OCI-LY1 (cell line): ENCODE measurements at regions not wholly inside any gene's neighbourhood (a gene's known extent, or its start where the extent isn't known, plus 50 kb on each side); places are given as distances from the start of the nearest gene placed in this dataset.

Experiments
- H2AFZ ChIP-seq: fragments of 200-600 bp; sonication (generic), shearing (Covaris generic); 2 replicates; pipeline ENCODE4 v1.6.0; 2014; ENCODE audit warnings: antibody characterized with exemption, mild to moderate bottlenecking, low read length
- H3F3A ChIP-seq: fragments of 200-600 bp; sonication (generic), shearing (Covaris generic); 2 replicates; pipeline ENCODE4 v1.6.0; 2014; ENCODE audit warnings: mild to moderate bottlenecking, antibody characterized with exemption, low read length, moderate library complexity; ENCODE audit not compliant: insufficient read depth
- H3K27ac ChIP-seq: fragments of 200-600 bp; sonication (generic); 2 replicates; pipeline ENCODE4 v1.5.1; 2014; ENCODE audit warnings: low read length, mixed run types, mild to moderate bottlenecking, low read depth; ENCODE audit not compliant: poor library complexity, severe bottlenecking
- H3K27me3 ChIP-seq: fragments of 200-600 bp; sonication (generic); 2 replicates; pipeline ENCODE4 v1.6.0; 2014; ENCODE audit warnings: antibody characterized with exemption, mild to moderate bottlenecking, low read length, moderate library complexity; ENCODE audit not compliant: insufficient read depth
- H3K36me3 ChIP-seq: fragments of 200-600 bp; sonication (generic); 2 replicates; pipeline ENCODE4 v1.6.1; 2014; ENCODE audit warnings: mild to moderate bottlenecking, antibody characterized with exemption, low read length, moderate library complexity, mixed read lengths; ENCODE audit not compliant: insufficient read depth
- H3K4me1 ChIP-seq: fragments of 200-600 bp; sonication (generic); 2 replicates; pipeline ENCODE4 v1.5.1; 2014; ENCODE audit warnings: mild to moderate bottlenecking, low read length, moderate library complexity; ENCODE audit not compliant: insufficient read depth, severe bottlenecking
- H3K4me2 ChIP-seq: fragments of 200-600 bp; sonication (generic), shearing (Covaris generic); 2 replicates; pipeline ENCODE4 v1.6.1; 2014; ENCODE audit warnings: low read length
- H3K4me3 ChIP-seq: fragments of 200-600 bp; sonication (generic); 2 replicates; pipeline ENCODE4 v1.5.1; 2014; ENCODE audit warnings: low read length, low read depth, mild to moderate bottlenecking, mixed read lengths; ENCODE audit not compliant: poor library complexity, severe bottlenecking
- H3K79me2 ChIP-seq: fragments of 200-600 bp; shearing (Covaris generic); 2 replicates; pipeline ENCODE4 v1.6.1; 2016; ENCODE audit warnings: mixed run types, low read length, mixed read lengths; ENCODE audit not compliant: insufficient read depth
- H3K9ac ChIP-seq: fragments of 200-600 bp; sonication (generic), shearing (Covaris generic); 2 replicates; pipeline ENCODE4 v1.6.1; 2014; ENCODE audit warnings: mild to moderate bottlenecking, low read length, mixed read lengths
- H3K9me2 ChIP-seq: fragments of 200-600 bp; sonication (generic), shearing (Covaris generic); 2 replicates; pipeline ENCODE4 v1.6.1; 2014; ENCODE audit warnings: low read depth, mild to moderate bottlenecking, low read length, mixed read lengths
- H3K9me3 ChIP-seq: fragments of 200-600 bp; shearing (Covaris generic); 2 replicates; pipeline ENCODE4 v1.6.1; 2014; ENCODE audit warnings: low read length, mixed read lengths
- H4K20me1 ChIP-seq: fragments of 200-600 bp; sonication (generic), shearing (Covaris generic); 2 replicates; pipeline ENCODE4 v1.6.0; 2016; ENCODE audit warnings: mild to moderate bottlenecking, low read length; ENCODE audit not compliant: insufficient read depth
- EZH2 ChIP-seq: fragments of 200-600 bp; sonication (generic), shearing (Covaris generic); IDR thresholded peaks from 2 replicates; pipeline ENCODE4 v1.8.0; 2017; ENCODE audit warnings: borderline replicate concordance, mixed run types, mild to moderate bottlenecking, antibody characterized with exemption, low read length, moderate library complexity, mixed read lengths
- TF ChIP-seq, protein P1 (sequence below): fragments of 200-600 bp; sonication (generic), shearing (Covaris generic); IDR thresholded peaks from 2 replicates; pipeline ENCODE4 v1.5.1; 2017; ENCODE audit warnings: mild to moderate bottlenecking, antibody characterized with exemption, low read length, moderate library complexity, mixed read lengths

DNA sequence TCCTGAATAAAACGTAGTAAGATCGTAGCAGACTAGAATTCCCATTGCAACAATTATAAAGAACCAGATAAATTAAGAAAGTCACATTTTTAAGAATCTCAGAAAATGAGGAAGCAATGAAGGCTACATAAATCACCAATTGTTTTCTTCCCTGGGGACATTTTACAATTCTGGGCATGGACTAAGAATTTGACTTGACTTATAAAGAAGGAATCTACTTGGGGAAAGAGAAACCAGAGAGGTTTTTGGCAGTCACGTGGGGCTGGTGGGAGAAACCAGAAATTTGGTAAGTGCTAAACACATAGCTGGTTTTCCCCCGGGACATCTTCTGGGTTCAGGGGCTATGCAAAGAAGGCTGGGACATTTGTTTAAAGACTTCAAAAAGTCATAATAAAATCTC lies 109.8 kb upstream of the IL6 start:
- H4K20me1 ChIP-seq: no peaks in the 10 kb centered on the region
- no peak overlapping the region for H2AFZ ChIP-seq
- H3K27me3 ChIP-seq: no peaks in the 10 kb centered on the region
- no peaks in the 10 kb centered on the region for H3F3A ChIP-seq
- H3K9me2 ChIP-seq: no peaks in the 10 kb centered on the region
- peaks cover 11% of the 10 kb centered on the region for H3K9me3 ChIP-seq
- H3K9ac ChIP-seq: no peak overlapping the region
- no peaks in the 10 kb centered on the region for H3K79me2 ChIP-seq
- no peak overlapping the region for H3K27ac ChIP-seq
- no peaks in the 10 kb centered on the region for H3K4me1 ChIP-seq
- H3K4me2 ChIP-seq: no peak overlapping the region
- no peaks in the 10 kb centered on the region for H3K36me3 ChIP-seq
- TF ChIP-seq, protein P1, sequence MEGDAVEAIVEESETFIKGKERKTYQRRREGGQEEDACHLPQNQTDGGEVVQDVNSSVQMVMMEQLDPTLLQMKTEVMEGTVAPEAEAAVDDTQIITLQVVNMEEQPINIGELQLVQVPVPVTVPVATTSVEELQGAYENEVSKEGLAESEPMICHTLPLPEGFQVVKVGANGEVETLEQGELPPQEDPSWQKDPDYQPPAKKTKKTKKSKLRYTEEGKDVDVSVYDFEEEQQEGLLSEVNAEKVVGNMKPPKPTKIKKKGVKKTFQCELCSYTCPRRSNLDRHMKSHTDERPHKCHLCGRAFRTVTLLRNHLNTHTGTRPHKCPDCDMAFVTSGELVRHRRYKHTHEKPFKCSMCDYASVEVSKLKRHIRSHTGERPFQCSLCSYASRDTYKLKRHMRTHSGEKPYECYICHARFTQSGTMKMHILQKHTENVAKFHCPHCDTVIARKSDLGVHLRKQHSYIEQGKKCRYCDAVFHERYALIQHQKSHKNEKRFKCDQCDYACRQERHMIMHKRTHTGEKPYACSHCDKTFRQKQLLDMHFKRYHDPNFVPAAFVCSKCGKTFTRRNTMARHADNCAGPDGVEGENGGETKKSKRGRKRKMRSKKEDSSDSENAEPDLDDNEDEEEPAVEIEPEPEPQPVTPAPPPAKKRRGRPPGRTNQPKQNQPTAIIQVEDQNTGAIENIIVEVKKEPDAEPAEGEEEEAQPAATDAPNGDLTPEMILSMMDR: no peak
- no peak for TF ChIP-seq EZH2
- no peak overlapping the region for H3K4me3 ChIP-seq

DNA sequence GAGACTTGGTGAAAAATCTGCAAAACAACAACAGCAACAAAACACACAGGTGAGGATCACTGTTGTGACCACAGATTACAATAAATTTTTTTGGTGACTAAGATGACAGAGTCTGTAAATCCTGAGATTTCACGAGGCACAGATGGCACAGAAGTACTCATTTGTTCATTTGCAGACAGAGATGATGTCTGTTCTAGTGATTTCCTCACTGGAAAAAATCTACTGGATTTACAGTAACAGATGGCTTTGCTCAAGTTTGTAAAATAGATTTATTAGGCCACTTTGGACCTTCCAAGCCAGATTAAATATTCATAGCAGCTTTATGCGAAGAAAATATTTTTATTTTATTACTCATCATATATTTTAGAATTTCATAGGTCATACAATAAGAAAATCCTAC lies 113.5 kb upstream of the IL6 start:
- no peak overlapping the region for H3K27ac ChIP-seq
- H4K20me1 ChIP-seq: no peaks in the 10 kb centered on the region
- H3K27me3 ChIP-seq: no peaks in the 10 kb centered on the region
- H3K36me3 ChIP-seq: no peaks in the 10 kb centered on the region
- TF ChIP-seq, protein P1: no peak
- no peak for TF ChIP-seq EZH2
- no peaks in the 10 kb centered on the region for H3K79me2 ChIP-seq
- no peaks in the 10 kb centered on the region for H3K9me2 ChIP-seq
- no peaks in the 10 kb centered on the region for H3K4me1 ChIP-seq
- H2AFZ ChIP-seq: no peak overlapping the region
- no peaks in the 10 kb centered on the region for H3F3A ChIP-seq
- H3K9me3 ChIP-seq: peaks cover 10% of the 10 kb centered on the region
- no peak overlapping the region for H3K4me2 ChIP-seq
- no peak overlapping the region for H3K9ac ChIP-seq
- no peak overlapping the region for H3K4me3 ChIP-seq

DNA sequence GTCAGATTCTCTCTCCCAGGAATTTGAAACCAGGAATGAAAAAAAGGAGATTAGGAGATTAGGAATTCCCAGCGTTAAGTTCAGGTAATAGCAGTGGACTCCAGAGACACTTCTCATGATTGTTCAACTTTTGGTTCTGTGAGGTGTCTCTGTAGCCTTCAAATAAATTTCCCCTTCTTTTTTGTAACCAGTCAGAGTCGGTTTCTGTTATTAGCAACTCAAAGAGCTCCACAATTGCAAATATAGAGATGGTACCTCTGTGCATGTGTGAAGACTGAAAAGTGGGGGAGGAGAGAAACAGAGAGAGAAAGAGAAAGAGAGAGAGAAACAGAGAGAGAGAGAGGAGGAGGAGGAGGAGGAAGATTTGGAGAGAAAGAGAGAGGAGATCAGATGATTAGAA lies 112.8 kb upstream of the STEAP1B start:
- Histone ChIP-seq H4K20me1 (no peaks in the 10 kb centered on the region), H3K4me2 (no peak overlapping the region), H3F3A (no peaks in the 10 kb centered on the region), H3K36me3 (no peaks in the 10 kb centered on the region), H3K4me3 (no peak overlapping the region), H3K4me1 (no peaks in the 10 kb centered on the region), H3K27ac (no peak overlapping the region), H3K79me2 (no peaks in the 10 kb centered on the region), H3K27me3 (no peaks in the 10 kb centered on the region), H2AFZ (no peak overlapping the region), H3K9me2 (no peaks in the 10 kb centered on the region), H3K9me3 (peaks cover 3% of the 10 kb centered on the region), H3K9ac (no peak overlapping the region)
- TF ChIP-seq, protein P1: no peak
- TF ChIP-seq EZH2: no peak

DNA sequence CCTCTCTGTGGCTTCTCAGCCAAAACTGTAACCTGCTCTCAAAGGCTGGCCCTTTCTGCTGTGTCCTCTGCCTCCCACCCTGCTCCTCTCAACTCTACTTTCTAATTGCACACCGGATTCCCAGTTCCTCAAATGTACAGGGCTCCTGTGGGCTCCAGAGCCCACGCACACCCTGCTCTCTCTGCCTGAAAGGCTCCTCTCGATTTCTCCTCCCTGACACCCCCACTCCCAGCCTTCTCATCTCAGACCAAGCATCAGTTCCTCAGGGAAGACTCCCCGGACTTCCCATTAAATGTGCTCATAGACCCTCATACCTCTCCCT lies 111.7 kb upstream of the STEAP1B start:
- Histone ChIP-seq H3K9ac (no peak overlapping the region), H3K27ac (no peak overlapping the region), H2AFZ (no peak overlapping the region), H3K9me2 (no peaks in the 10 kb centered on the region), H3K36me3 (no peaks in the 10 kb centered on the region), H3K79me2 (no peaks in the 10 kb centered on the region), H3K9me3 (no peaks in the 10 kb centered on the region), H3K27me3 (no peaks in the 10 kb centered on the region), H3K4me3 (no peak overlapping the region), H4K20me1 (no peaks in the 10 kb centered on the region), H3F3A (no peaks in the 10 kb centered on the region), H3K4me1 (no peaks in the 10 kb centered on the region), H3K4me2 (no peak overlapping the region)
- TF ChIP-seq, protein P1: no peak
- no peak for TF ChIP-seq EZH2
